Tibial nerve (tissue), 4 donors: ENCODE measurements at regions not wholly inside any gene's neighbourhood (a gene's known extent, or its start where the extent isn't known, plus 50 kb on each side); places are given as distances from the start of the nearest gene placed in this dataset.

ENCODE experiments used
- EP300 ChIP-seq, 2 donors: sonication (generic); formaldehyde crosslinking; IDR thresholded peaks; one replicate each; pipeline ENCODE4 v1.6.1; 2017; ENCODE audit warnings: antibody characterized with exemption in 2 of 2, mild to moderate bottlenecking in 1 of 2
- POLR2A ChIP-seq, 2 donors: fragments of 450-650 bp; IDR thresholded peaks; one replicate each; pipeline ENCODE4 v1.6.1; 2017; ENCODE audit warnings: antibody characterized with exemption in 2 of 2, mild to moderate bottlenecking in 2 of 2, moderate library complexity in 2 of 2
- TF ChIP-seq, protein P1 (sequence below), 5 experiments: fragments of 200-600 bp in 3 of 5; fragments of 450-650 bp in 2 of 5; sonication (generic) in 3 of 5; IDR thresholded peaks; one replicate each; pipeline ENCODE4 v1.5.1; 2016 to 2019; ENCODE audit warnings: antibody characterized with exemption in 5 of 5, mild to moderate bottlenecking in 3 of 5, moderate library complexity in 2 of 5

DNA sequence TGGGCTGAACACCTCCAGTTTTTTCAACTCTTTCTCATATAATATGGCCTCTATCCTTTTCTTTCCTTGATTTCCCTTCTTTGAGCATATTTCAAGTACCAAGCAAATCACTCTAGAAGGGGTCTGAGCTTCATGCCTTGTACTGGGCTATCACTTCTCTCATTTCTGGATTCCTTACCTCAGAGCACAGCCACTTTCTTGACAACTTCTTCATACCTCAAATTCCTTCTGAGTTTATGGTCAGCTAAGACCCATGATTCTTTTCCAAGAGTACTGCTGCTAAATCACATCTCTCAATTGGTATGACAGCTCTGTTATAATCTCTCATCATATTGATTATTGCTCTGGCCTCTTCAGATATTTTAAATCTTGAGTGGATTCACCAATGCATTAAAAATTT, 224.8 kb upstream of the ZBED5 start:
- TF ChIP-seq, protein P1, sequence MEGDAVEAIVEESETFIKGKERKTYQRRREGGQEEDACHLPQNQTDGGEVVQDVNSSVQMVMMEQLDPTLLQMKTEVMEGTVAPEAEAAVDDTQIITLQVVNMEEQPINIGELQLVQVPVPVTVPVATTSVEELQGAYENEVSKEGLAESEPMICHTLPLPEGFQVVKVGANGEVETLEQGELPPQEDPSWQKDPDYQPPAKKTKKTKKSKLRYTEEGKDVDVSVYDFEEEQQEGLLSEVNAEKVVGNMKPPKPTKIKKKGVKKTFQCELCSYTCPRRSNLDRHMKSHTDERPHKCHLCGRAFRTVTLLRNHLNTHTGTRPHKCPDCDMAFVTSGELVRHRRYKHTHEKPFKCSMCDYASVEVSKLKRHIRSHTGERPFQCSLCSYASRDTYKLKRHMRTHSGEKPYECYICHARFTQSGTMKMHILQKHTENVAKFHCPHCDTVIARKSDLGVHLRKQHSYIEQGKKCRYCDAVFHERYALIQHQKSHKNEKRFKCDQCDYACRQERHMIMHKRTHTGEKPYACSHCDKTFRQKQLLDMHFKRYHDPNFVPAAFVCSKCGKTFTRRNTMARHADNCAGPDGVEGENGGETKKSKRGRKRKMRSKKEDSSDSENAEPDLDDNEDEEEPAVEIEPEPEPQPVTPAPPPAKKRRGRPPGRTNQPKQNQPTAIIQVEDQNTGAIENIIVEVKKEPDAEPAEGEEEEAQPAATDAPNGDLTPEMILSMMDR (IDR thresholded peaks at IDR 0.05) = no peak
- TF ChIP-seq EP300 (IDR thresholded peaks at IDR 0.05) = no peak
- no peak for TF ChIP-seq POLR2A (IDR thresholded peaks at IDR 0.05)
